ENCODE measurements at regions not wholly inside any gene's neighbourhood (a gene's known extent, or its start where the extent isn't known, plus 50 kb on each side); places are given as distances from the start of the nearest gene placed in this dataset.
"Not testable (repeated sequence)": the region's sequence is repeated elsewhere in the genome, so short reads cannot be mapped to it uniquely, and the experiment has no call there.

DNA sequence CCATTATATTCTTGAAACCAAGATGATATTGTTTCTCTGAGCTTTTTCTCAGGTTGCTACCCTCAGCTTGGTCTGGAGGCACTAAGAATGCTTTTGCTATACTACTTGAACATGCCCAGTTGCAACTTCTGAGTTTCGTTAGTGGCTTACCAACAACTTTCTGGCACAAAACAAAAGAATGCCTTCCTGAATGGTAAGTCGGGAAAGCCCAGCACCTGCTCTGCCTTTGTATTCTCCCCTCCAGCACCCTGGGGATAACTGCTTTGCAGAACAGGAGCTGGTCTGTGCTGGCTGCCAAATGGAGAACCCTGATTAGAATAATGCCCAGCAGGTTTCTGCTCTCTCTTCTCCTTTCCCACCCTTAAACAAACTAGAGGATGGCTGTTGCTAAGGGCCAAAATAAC lies 149.3 kb downstream of the TGFB2 start:
- peak; percentile 86 for DNase-seq

DNA sequence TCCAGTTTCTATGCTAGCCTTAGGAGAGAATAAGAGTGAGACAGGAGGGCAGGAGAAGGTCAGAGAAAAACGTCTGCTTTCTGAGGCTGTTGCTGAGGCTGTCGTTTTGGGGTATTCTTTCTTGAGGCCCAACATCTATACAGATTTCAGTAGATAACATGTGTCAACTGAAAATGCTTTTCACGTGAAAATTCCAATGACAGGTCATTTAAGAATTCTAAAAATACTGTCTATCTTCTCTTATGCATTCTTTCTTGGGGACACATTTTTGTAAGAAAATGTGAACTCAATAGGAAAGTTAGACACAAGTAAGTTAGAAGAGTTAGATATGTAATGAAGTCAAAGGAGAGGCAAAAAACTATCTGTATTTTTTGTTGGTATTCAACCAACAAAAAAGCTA lies 150.8 kb downstream of the TGFB2 start:
- DNase-seq = no peak

DNA sequence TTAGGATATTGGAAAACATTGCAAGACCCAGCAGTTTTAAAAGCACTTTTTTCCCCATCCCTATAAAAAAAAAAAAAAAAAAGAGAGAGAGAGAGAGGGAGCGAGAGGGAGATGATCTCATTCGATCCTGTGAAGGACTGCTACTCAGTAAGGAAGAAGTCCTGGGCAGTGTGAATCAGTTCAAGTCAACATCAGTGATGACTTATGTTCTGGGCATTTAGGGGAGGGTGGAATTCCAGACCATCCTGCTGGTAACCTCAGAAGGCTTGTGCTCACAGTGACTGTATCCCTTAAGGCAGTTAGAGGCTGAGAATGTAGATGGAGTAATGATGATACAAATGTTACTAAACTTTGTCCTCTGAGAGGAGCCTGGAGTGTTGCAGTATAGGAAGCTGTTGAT lies 151.4 kb downstream of the TGFB2 start:
- DNase-seq = no peak

DNA sequence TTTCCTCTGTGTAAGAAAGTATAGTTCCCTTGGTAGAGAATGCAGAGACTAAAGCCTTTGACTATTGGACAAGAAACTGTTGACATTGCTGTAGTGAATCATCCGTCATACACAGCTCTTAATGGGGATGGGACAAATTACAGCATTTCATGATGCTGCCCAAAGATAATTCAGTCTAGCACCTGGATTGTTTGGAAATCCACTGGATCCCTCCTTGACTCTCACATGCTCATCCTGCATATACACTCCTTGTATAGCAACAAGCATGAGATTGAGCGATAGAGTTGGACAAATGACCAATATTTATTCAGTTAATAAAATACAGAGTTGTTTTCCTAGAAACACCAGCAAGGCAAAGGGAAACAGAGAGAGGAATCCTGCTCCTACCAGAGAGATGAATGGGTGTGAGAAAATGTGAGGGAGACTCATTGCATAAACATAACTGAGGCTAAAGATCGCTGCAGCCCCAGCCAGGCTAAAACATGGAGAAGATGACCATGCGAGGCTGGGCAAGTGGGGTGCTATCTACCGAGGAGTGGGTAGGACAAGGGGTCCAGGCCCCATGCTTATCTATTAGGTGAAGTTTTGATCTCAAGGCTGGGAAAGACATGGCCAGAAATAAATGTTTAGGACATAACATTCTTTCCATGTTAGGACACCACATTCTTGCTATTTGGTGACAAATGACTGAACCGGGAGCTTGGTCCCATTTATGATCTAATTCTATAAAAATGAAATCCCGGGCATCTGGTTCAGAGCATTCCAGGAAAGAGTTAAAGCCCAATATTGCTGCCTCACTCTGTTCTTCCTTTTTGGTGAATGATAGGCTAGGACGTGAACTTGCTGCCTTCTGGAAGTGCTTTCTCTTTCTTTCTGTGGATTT lies 153.2 kb downstream of the TGFB2 start:
- DNase-seq = no peak

DNA sequence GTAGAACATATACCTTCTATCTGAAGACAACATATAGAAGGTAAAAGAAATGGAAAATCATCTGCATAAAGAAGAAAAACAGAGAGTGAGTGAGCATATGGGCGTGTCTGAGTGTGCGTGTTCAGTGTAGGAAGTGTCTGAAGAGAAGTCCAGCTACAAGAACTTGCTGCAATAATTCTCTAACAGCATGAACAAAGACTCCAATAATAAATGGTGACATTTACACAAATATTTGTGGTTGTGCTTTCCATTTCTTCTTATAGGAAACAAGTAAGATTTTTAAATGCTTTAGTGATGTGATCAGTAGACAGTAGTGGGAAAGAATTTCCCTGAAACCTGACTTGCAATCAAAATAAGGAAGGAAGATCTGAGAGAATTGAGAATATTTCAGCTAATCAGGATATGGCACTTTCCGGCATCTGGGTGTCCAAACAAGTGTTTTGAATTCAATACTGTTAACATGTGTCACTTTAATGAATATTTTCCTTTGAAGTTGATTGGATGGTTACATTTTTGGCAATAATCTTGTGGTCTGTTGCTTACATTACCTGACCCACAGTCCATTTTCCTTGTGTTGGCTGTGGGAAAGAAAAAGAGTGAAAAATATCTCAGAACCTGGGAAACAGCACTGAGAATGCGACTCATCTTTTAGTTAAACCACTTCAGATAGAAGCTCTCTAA lies 154.0 kb downstream of the TGFB2 start:
- DNase-seq = no peak

DNA sequence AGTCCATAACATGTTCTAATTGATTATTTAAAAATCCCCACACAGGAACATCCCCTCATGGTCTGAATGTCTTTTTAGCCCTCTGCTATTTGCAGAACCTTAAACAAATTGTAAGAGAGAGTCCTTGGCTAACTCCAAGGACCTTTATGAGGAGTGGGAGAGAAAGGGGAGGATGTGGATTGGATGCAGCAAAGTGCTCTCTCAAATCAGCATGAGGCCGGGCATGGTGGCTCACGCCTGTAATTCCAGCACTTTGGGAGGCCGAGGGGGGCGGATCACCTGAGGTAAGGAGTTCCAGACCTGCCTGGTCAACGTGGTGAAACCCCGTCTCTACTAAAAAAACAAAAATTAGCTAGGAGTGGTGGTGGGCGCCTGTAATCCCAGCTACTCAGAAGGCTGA lies 154.8 kb downstream of the TGFB2 start:
- DNase-seq = no peak

DNA sequence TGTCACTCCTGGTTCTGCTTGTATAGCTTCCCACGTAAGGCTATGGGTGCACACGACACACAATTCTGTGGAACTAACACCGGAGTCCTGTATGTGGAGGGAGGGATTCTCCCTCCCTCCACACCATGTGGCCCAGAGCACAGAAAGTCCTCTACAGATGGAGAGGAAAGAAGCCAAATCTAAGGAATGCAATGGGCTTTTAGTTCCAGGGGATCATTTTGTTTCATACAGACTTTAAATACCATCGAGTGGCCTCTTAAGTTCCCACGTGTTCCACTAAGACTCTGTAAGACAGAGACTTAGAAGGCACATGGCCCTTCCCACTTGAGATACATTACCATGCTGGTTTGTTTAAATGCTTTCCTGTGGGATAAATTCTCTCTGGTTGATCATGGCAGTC lies 156.0 kb downstream of the TGFB2 start:
- DNase-seq = no peak

DNA sequence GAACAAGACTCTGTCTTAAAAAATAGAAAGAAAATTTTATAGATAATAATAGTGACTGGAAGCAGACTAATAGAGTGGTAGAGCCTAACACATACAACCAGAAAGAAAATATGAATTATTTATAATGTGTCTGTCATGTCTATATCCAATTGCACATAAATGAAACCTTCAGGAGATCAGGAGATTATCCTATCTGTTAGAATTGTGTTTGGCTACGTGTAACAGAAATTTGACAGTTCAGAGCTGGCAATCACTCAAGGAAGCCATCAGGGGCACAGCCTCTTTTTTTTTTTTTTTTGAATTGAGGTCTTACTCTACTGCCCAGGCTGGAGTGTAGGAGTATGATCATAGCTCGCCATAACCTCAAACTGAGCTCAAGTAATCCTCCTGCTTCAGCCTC lies 157.2 kb downstream of the TGFB2 start:
- DNase-seq = no peak

DNA sequence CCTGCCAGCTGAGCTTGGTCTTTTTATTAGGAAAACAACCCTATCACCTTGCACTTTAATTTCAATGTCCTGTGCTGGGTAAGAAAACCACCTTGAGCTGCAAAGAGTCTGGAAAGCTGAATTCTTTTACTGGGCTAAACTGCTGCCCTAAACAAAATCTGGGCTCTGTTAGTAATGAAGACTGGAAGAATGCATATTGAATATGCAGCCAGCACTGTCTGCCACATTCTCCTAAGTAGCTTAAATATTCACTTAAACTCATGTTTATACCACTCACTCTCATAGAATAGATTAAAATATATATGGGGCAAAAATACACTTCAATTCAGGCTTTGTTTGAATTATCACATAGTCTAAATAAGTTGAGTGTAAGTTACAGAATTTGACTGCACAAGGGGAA lies 158.0 kb downstream of the TGFB2 start:
- no peak for DNase-seq

DNA sequence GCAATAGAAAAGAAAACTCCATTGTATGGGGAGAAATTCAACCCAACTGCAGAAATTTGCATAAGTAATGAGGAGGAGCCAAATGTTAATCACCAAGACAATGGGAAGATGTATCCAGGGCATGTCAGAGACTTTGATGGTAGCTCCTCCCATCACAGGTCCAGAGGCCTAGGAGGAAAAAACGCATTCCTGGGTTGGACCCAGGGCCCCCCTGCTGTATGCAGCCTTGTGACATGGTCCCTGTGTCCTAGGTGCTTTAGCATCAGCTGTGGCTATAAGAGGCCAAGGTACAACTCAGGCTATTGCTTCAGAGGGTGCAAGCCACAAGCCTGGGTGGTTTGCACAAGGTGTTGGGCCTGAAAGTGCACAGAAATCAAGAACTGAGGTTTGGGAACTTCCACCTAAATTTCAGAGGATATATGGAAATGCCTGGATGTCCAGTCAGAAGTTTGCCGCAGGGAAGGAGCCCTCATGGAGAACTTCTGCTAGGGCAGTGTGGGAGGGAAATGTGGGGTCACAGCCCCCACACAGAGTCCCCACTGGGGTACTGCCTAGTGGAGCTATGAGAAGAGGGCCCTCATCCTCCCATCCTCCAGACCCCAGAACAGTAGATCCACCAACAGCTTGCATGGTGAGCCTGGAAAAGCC lies 162.3 kb downstream of the TGFB2 start:
- DNase-seq = no peak

DNA sequence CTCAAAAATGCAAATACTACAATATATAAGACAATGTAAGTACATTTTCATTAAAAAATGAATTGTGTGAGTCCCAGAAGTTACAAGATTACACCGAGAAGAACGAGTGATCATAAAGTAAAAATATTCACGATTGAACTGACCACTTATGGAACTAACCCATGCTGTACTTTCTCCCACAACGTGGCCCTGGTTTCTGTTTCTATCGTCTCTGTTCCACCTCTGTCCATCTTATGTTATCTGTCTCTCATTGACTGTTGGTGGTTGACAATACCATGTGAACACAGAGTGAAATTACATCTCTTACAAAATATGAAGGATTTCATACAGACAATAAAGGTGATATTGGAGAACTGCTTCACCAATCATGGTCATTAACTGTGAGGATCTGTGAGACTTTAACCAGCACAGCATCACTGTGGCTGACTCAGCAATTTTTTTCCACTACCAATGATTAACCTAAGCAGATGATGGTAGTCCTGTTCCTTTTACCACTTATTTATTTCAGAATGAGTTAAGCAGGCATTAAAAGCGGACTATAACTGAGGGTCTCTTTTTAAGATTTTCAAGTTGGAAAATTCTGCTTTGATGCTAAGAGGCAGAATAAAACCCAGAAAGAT lies 165.1 kb downstream of the TGFB2 start:
- no peak for DNase-seq

DNA sequence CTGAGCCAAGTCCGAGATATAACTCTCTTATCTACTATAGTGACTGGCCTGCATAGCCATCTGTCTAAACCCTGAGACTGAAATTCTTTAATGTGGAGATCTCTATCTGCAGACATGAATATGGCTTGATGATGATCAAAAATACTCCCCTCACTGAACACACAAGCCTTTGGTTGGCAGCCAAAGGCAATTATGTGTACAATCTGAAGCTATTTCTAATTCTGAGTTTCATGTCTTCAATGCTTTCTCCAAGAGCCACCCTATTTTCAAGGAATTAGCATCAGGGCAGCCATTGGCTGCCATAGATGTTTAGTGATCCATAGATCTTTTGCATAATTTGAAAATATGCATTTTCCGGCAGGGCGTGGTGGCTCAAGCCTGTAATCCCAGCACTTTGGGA lies 168.2 kb downstream of the TGFB2 start:
- no peak for DNase-seq

DNA sequence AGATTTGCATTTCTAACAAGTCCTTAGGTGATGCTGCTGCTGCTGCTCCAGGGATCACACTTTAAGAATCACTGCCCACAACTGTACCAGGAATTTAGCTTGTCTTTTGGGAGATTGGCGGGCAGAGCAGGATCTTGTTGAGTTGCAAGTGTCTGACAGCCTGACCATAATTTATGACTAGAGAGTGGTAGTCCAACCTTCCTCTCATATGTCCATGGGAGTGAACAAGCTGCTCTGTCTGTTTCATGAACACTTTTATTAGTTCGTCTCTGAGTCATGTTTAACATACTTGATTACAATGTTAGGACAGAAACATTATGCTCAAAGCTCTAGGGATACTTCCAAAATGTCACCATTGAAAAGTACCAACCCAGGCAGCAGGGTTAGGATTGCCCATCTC lies 169.6 kb downstream of the TGFB2 start:
- no peak for DNase-seq

DNA sequence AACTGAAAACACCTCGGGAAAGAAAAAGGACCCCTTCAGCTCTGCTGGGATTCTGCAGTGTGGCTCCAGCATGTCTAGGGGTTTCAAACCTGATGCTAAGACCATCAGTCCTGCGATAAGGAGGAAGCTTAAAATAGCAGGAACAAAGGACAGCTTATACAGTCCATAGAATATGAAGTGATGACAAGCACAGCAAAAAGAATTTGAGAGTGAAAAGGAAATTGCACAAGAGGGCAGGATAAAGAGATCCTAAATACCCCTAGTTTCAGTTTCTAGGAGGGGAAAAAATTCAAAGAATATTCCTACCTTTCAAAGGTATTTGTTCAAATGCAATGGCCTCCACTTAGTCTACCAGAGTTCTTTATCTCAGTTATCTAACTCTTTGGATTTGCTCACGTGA lies 171.4 kb downstream of the TGFB2 start:
- DNase-seq = no peak

DNA sequence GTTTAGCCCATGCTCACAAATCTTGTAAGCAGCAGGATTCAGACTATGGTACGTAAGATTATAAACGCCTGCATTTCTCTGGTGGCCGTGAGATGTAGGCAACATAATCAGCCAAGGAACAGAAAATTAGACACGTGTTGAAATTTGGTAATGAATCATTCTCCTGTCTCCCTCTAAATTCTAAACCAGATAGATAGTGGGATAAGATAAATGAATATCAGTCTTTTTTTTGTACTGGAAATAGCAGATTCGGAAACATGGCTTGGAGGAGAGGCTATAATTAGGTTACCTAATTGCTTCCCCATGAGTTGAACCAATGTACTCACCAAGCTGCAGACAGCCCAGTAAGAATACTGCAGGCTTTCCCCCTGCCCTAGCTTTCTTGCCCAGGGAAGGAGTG lies 172.3 kb downstream of the TGFB2 start:
- DNase-seq = no peak

DNA sequence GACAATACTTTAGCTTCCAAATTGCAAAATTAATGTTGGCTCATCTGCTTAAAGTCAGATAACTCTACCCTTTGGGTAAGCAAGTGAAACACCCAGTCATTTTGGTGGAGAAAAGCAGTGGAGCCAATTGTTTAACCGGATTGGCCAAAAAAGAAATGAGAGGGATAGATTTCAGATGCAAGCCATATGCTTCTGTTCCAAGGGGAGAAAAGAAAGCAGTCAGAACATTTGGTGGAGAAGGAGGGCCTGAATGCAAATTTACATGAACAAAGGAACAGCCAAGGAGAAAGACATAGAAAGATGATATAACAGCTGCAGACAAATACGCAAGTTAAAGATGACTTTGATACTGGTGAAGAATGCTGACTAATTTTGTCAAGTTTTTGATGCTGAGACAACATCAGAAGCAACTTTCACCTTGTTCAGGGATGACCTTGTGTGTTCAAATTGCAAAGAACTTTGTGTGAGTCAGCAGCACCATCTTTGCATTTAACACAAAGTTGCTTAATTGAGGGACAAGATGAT lies 173.1 kb downstream of the TGFB2 start:
- DNase-seq = no peak

DNA sequence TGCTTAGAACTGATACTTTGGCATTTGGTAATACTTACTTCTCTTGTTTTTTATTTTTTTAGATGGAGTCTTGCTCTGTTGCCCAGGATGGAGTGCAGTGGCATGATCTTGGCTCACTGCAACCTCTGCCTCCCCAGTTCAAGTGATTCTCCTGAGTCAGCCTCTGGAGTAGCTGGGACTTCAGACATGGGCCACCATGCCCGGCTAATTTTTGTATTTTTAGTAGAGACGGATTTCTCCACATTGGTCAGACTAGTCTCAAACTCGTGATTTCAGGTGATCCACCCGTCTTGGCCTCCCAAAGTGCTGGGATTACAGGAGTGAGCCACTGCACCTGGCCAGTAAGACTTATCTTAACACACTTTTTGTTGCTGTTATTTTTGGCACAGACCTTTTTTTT lies 175.5 kb downstream of the TGFB2 start:
- DNase-seq = not testable (repeated sequence)

DNA sequence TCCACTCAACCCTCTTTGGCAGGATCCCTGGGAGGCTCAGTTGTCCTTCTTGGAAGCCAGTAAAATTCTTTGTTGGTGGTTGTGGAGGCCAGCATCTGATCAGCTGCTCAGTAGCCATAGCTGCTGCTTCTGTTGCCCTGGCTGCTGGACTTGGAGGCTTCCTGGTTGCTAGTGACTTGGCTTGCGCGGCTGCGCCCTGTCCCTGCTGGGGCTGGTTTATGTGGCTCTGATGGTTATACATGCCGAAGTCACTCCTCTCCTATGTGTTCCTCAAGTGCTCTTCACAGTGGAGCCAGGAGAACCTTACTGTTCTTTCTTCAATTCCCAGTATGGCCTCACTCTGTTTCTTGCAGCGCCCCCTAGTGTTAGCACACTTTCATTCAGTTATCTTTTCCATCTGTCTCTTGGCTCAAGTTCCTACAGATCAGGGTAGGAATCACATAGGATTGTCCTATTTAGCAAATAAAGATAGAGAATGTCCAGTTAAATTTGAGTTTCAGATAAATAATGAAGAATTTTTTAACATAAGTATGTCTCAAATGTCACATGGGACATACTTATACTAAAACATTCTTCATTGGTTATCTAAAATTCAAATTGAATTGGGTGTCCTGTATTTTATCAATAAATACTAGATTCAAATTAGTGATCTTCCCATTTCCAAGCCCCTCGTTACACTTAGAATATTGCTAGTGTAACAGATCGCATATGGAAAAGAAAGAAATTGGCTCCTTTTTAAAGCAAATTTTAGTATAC lies 176.5 kb downstream of the TGFB2 start:
- peak; percentile 8 for DNase-seq

DNA sequence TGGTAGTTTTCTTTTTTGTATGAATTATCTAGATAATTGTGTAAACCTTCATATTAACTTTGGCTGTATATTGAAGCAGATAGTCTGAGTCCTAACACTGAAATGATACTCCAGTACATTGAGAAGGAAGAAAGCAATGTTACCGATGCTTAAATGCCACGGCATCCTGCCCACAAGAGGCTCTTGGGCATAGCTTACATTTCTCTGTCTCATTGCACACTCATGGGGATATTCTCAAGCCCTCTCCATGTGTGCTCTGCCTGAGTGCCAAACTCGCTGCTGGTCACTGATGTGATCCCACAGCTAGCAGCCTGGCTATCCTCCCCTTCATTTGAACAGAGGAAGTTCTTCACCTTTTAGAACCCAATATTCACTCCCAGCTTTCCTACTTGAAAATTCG lies 179.4 kb downstream of the TGFB2 start:
- DNase-seq = no peak

DNA sequence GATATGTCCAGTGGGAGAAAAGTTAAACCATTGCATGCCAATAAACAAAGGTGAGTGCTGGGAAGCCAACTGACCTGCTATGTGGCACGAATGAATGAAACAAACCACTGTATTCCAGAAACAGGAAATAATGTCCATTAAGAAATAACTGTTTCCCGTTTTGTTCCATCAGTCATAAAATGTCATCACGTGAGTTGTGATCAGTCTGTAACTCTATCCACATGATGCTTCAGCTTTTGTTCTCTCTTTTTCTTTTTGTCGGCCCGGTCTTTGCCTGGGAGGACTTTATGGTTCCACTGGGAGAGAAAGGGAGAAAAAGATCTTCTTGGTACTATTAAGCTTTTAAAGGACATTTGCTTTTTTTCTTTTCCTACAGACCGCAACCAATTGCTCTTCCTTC lies 179.9 kb downstream of the TGFB2 start:
- no peak for DNase-seq

DNA sequence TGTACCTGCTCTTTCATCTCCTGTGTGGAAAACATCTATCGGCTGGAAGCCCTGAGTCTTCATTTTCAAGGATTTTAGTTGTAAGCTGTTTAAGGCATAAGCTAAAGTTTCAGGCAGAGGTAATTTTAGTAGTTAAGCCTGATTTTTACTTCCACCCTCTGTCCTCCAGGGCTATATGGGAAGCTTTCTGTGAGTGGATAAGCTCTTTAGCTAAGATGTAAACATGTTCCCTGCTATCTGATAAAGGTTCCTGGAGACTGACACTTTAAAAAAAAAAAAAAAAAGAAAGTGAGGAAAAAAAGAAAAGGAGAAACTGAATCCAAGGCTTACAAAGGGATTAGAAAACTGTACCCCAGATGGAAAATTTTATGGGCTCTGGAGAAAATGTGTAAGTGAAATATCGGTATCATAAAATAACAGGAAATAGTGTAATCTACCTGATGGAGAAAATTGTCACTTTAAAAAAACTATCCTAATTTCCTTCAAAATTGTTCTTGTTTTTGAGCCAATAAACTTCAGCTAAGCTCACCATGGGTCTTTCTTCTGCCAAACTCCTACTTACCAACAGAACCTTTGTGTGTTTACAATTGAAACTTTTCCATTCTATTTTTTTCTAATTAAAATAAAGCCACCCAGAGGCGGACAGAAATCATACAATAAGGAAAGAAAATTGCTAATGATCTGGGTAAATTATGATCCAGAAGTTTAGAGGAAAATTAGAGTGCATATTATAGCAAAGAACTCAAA lies 180.5 kb downstream of the TGFB2 start:
- DNase-seq = no peak

DNA sequence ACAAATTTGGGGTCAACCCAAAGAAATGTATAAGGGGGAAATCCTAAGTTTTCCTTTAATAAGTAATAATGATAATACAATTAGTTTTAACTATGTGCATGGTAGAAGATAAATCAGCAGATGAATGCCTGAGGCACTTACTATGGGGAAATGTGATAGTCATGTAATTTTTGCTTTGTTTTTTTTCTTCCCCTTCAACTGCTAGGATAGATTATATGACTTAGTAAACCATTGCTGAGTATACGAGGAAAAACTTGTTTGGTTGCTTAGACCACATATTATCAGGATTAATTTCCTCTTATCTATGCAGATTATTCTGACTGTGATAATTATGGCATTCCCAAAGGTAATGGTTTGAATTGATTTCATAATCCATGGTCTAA lies 181.1 kb downstream of the TGFB2 start:
- DNase-seq = no peak

Measured in NCI-H1092 (cell line).